HCT116 (cell line): ENCODE measurements at regions not wholly inside any gene's neighbourhood (a gene's known extent, or its start where the extent isn't known, plus 50 kb on each side); places are given as distances from the start of the nearest gene placed in this dataset.

Experiments used
- CTCF ChIP-seq, 3 experiments: fragments of 200-600 bp in 1 of 3; sonication (generic) in 1 of 3; IDR thresholded peaks in 2 of 3; conservative IDR thresholded peaks in 1 of 3; 2 replicates each; pipeline ENCODE4 v1.5.1; 2012 to 2017; ENCODE audit warnings: low read depth in 2 of 3, low read length in 2 of 3, antibody characterized with exemption in 1 of 3, borderline replicate concordance in 1 of 3, control low read depth in 1 of 3, mild to moderate bottlenecking in 1 of 3, mixed read lengths in 1 of 3, mixed run types in 1 of 3, moderate library complexity in 1 of 3; ENCODE audit not compliant: insufficient read depth in 1 of 3
- EGR1 ChIP-seq: IDR thresholded peaks from 2 replicates; pipeline ENCODE4 v1.6.1; 2012; ENCODE audit warnings: low read depth
- EZH2 ChIP-seq: fragments of 200-600 bp; sonication (generic); IDR thresholded peaks from 2 replicates; pipeline ENCODE4 v1.6.1; 2017; ENCODE audit warnings: antibody characterized with exemption, mixed run types
- EZH2phosphoT487 ChIP-seq: fragments of 200-600 bp; IDR thresholded peaks from 2 replicates; pipeline ENCODE4 v1.6.1; 2018; ENCODE audit warnings: antibody characterized with exemption, borderline replicate concordance
- FOSL1 ChIP-seq: IDR thresholded peaks from 2 replicates; pipeline ENCODE4 v1.6.1; 2012; ENCODE audit warnings: low read depth
- JUND ChIP-seq: IDR thresholded peaks from 2 replicates; pipeline ENCODE4 v1.6.1; 2012
- MAX ChIP-seq: IDR thresholded peaks from 2 replicates; pipeline ENCODE4 v1.6.1; 2012
- POLR2A ChIP-seq: IDR thresholded peaks from 2 replicates; pipeline ENCODE4 v1.7.0; 2011; ENCODE audit warnings: borderline replicate concordance; ENCODE audit not compliant: insufficient read depth, insufficient read length; ENCODE audit errors: extremely low read depth
- POLR2AphosphoS5 ChIP-seq: IDR thresholded peaks from 2 replicates; pipeline ENCODE4 v1.6.1; 2011; ENCODE audit warnings: mild to moderate bottlenecking, low read depth, low read length, moderate library complexity
- SIN3A ChIP-seq: IDR thresholded peaks from 2 replicates; pipeline ENCODE4 v1.6.1; 2012; ENCODE audit warnings: low read depth
- SP1 ChIP-seq: IDR thresholded peaks from 2 replicates; pipeline ENCODE4 v1.6.1; 2012; ENCODE audit warnings: low read depth
- YY1 ChIP-seq: IDR thresholded peaks from 2 replicates; pipeline ENCODE4 v1.6.1; 2011; ENCODE audit warnings: low read length, low read depth, moderate library complexity, mild to moderate bottlenecking; ENCODE audit not compliant: insufficient replicate concordance; ENCODE audit errors: extremely low read depth
- ZFX ChIP-seq: fragments of 450-650 bp; IDR thresholded peaks from 2 replicates; pipeline ENCODE4 v1.6.1; 2017
- ZNF274 ChIP-seq: fragments of 200-500 bp; sonication (Bioruptor generic); IDR thresholded peaks from 2 replicates; pipeline ENCODE4 v1.6.1; 2014; ENCODE audit warnings: mild to moderate bottlenecking, low read depth, low read length, inconsistent platforms

GRCh38 chr2:41949091-41949882 is 98.5 kb upstream of the PKDCC start:
- no peak for TF ChIP-seq CTCF (IDR thresholded peaks at IDR 0.05 in 2 of 3, conservative IDR thresholded peaks at IDR 0.05 in 1 of 3; ENCODE audit: borderline replicate concordance in 1 of 3, insufficient read depth in 1 of 3, low read depth in 2 of 3, low read length in 2 of 3)
- no peak for TF ChIP-seq EZH2
- TF ChIP-seq ZNF274: no peak
- no peak for TF ChIP-seq YY1
- TF ChIP-seq POLR2A: no peak
- TF ChIP-seq EGR1: no peak
- no peak for TF ChIP-seq POLR2AphosphoS5
- no peak for TF ChIP-seq ZFX
- no peak for TF ChIP-seq SIN3A
- no peak for TF ChIP-seq EZH2phosphoT487
- no peak for TF ChIP-seq JUND
- TF ChIP-seq SP1: no peak
- no peak for TF ChIP-seq FOSL1
- no peak for TF ChIP-seq MAX
